GM13977 (cell line): ENCODE measurements at regions not wholly inside any gene's neighbourhood (a gene's known extent, or its start where the extent isn't known, plus 50 kb on each side); places are given as distances from the start of the nearest gene placed in this dataset.

Experiments
- DNase-seq: peaks from one replicate; pipeline ENCODE4 v3.0.0; 2012; ENCODE audit warnings: low spot score
- in situ Hi-C: fragments of 300-500 bp; cut with MboI; formaldehyde crosslinking; loops from one replicate; pipeline ENCODE4 v1.12.0; 2022; ENCODE audit warnings: low sequenced_read_pairs, low pct_unique_long_range_greater_than_20kb, mixed read lengths, inconsistent platforms; ENCODE audit not compliant: unreplicated experiment
- TF ChIP-seq, protein P1 (sequence below): IDR thresholded peaks from 2 replicates; pipeline ENCODE4 v1.5.1; 2012; ENCODE audit warnings: mild to moderate bottlenecking, control low read depth; ENCODE audit not compliant: insufficient read depth; ENCODE audit errors: extremely low read depth, missing control alignments

DNA sequence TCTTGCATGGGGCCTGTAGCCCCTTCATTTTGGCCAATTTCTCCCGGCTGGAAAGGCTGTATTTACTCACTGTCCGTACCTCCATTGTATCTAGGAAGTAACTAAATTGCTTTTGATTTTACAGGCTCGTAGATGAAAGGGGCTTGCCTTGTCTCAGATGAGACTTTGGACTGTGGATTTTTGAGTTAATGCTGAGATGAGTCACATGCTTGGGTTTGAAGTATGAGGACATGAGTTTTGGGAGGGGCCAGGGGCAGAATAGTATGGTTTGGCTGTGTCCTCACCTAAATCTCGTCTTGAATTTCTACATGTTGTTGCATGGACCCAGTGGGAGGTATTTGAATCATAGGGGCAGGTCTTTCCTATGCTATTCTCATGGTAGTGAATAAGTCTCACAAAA lies 407.6 kb upstream of the NDST3 start:
- TF ChIP-seq, protein P1, sequence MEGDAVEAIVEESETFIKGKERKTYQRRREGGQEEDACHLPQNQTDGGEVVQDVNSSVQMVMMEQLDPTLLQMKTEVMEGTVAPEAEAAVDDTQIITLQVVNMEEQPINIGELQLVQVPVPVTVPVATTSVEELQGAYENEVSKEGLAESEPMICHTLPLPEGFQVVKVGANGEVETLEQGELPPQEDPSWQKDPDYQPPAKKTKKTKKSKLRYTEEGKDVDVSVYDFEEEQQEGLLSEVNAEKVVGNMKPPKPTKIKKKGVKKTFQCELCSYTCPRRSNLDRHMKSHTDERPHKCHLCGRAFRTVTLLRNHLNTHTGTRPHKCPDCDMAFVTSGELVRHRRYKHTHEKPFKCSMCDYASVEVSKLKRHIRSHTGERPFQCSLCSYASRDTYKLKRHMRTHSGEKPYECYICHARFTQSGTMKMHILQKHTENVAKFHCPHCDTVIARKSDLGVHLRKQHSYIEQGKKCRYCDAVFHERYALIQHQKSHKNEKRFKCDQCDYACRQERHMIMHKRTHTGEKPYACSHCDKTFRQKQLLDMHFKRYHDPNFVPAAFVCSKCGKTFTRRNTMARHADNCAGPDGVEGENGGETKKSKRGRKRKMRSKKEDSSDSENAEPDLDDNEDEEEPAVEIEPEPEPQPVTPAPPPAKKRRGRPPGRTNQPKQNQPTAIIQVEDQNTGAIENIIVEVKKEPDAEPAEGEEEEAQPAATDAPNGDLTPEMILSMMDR: no peak
- DNase-seq: no peak
- in situ Hi-C loops: no loop called here

DNA sequence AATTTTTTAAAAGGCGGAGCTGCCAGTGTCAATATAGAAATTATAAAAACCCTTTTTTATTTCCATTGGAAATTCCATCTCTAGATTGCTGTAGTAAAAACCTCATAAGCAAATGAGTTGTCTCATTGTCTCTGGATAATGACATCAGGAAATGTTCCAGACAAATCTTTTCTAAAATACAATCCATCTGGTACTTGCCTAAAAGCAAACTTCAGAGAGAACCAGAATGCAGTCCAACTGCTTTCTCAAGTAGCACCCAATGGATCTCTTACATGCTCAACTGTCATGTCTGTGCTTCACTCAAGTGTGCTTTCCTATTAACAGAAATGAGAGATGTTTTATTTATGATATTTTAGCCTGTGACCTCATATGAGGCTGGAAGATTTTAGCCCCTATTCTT lies 399.6 kb upstream of the NDST3 start:
- TF ChIP-seq, protein P1: no peak
- in situ Hi-C loops: no loop called here
- no peak for DNase-seq

DNA sequence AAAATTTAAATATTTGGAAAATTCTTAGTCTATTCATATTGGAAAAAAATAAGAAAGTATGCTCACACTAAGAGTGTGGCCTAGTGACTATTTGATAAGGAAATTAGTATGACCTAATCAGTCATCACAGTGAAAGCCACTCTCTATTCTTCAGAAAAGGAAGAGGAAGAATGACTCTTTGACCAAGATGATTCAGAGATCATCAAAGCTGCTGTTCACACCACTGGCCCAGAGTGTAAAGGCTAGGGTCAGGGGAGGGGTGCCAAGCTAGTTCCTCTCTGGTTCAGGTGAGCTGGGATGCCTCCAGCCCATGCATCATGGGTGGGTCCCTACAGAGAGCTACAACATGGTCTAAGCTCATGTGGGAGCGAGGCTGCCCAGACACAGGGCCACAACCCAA lies 396.9 kb upstream of the NDST3 start:
- DNase-seq: no peak
- in situ Hi-C loops: no loop called here
- TF ChIP-seq, protein P1: no peak

DNA sequence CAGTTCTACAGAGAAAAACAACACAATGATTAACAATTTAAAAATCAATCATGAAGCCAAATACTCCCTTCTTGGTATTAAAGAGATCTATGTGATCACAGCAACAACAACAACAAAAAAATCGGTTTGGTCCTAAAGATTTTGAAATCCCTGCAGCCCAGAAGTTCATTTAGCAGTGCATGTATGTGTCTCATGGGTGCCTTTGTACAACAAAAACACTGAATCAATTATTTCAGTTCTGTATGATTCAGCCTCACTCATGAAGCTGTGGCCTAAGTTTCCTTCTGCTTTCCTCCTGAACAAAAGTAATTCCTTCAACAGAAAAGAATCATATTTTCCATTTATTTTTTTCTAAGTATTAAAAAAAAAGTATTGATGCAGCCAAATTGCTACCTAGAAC lies 393.4 kb upstream of the NDST3 start:
- DNase-seq: no peak
- in situ Hi-C loops: no loop called here
- TF ChIP-seq, protein P1: no peak

DNA sequence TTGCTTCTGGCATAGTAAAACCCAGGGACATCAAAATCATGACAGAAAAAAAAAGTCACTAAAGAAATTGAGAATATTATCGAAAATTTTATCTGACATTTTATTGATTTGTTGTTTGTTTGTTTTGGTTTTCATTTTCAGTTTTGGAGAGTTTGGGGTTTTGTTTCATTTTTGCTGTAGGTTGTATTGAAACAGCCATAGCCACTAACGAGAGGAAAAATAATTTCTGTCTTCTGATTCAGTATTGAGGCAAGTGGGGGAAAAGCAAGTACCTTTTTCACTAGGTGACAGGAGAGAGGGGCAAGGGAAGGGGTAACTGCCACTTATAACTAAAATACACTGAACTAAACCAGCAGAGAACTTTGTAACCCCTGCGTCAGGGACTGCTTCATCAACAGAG lies 392.8 kb upstream of the NDST3 start:
- TF ChIP-seq, protein P1: no peak
- in situ Hi-C loops: no loop called here
- no peak for DNase-seq

DNA sequence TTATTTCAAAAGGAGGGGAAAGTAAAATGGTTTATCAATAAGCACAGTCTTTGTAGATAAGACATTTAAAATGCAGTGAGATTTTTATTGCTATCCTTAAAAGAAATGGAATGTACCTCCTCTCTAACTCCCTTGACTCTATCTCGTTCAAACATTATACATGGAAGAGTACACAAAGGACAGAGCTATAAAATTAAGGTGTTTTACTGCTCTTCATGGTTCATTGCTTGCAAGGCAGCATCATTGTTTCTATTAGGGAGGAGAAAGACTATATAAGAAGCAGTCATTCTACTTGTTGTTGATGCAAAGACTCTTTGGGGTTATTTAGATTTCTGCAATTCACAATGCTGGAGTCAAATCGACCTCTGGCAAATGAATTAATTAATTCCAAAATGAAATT lies 380.2 kb upstream of the NDST3 start:
- TF ChIP-seq, protein P1: no peak
- in situ Hi-C loops: no loop called here
- no peak for DNase-seq

DNA sequence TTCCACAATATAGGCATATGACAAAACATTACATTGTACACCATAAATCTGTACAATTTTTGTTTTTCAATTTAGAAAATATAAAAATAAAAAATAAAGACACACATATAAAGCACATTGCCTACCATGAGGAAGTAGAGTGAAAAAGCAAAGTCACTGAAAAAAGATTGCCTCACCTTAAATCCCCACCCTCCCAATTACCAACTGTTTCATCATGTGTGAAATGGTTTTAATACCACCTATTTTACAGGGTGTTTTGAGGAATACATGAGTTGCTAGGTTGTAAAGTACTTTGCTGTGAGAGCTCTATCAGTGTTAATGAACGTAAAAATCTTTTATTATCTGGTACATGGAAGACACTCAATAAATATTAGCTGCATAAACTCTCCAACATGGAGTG lies 373.6 kb upstream of the NDST3 start:
- in situ Hi-C loops: no loop called here
- TF ChIP-seq, protein P1: no peak
- no peak for DNase-seq
